ENCODE measurements at regions not wholly inside any gene's neighbourhood (a gene's known extent, or its start where the extent isn't known, plus 50 kb on each side); places are given as distances from the start of the nearest gene placed in this dataset.

GRCh38 chr13:31385540-31385939 lies 185.8 kb downstream of the B3GLCT start:
- Histone ChIP-seq H3K27ac (ENCODE audit: insufficient read depth, low read depth, low read length) (no peak overlapping the region), H3K9ac (replicated peaks; ENCODE audit: extremely low read depth, insufficient read depth, low read length) (no peak overlapping the region), H3K4me2 (ENCODE audit: insufficient read depth, low read length) (no peak overlapping the region), H3K9me1 (replicated peaks; ENCODE audit: control insufficient read depth, extremely low read depth, insufficient read depth, low read length) (no peaks in the 10 kb centered on the region), H3K9me3 (replicated peaks; ENCODE audit: control insufficient read depth, insufficient read depth, low read length) (no peaks in the 10 kb centered on the region), H3K4me3 (replicated peaks in 1 of 3; ENCODE audit: insufficient read depth in 1 of 3, low read depth in 1 of 3, low read length in 3 of 3) (no peak overlapping the region), H3K79me2 (ENCODE audit: control insufficient read depth, insufficient read depth, low read length) (no peaks in the 10 kb centered on the region), H2AFZ (ENCODE audit: low read depth, low read length) (no peak overlapping the region), H3K36me3 (ENCODE audit: control insufficient read depth in 2 of 2, extremely low read depth in 1 of 2, insufficient read depth in 2 of 2, low read length in 2 of 2) (no peaks in the 10 kb centered on the region), H3K4me1 (ENCODE audit: control insufficient read depth, extremely low read depth, insufficient read depth, low read length) (no peaks in the 10 kb centered on the region), H4K20me1 (replicated peaks; ENCODE audit: control insufficient read depth, extremely low read depth, insufficient read depth, low read length) (no peaks in the 10 kb centered on the region), H3K27me3 (ENCODE audit: control insufficient read depth in 2 of 2, insufficient read depth in 2 of 2, low read length in 2 of 2) (no peaks in the 10 kb centered on the region)
- no peak for FAIRE-seq
- CTCF ChIA-PET: interaction anchor here (0.7 kb wide), 1 partner anchor 55 kb away, joined by 4 read pairs; no protein-coding TSS in a partner anchor
- no TSS peak for BruUV-seq (replicated peaks)
- dilution Hi-C loops (cut with MboI; ENCODE audit: extremely low pct_ligation_motif_present, low sequenced_read_pairs) (no loop called here), intact Hi-C loops (cut with micrococcal nuclease) (no loop called here)
- POLR2A ChIA-PET: no interaction called here
- DNase-seq (ENCODE audit: low read depth, low spot score): no peak
- no peak for TF ChIP-seq POLR2A (IDR thresholded peaks at IDR 0.05; ENCODE audit: low read depth, low read length)
- no peak for TF ChIP-seq EZH2 (IDR thresholded peaks at IDR 0.05; ENCODE audit: borderline replicate concordance, low read depth, low read length, severe bottlenecking)
- TF ChIP-seq GATA2 (IDR thresholded peaks at IDR 0.05; ENCODE audit: insufficient read depth, insufficient read length, low read depth, low read length): no peak
- no peak for TF ChIP-seq POLR2AphosphoS5 (IDR thresholded peaks at IDR 0.05; ENCODE audit: insufficient read depth, low read depth, low read length)
- TF ChIP-seq MAX (IDR thresholded peaks at IDR 0.05; ENCODE audit: insufficient read depth, insufficient read length): no peak
- no peak for TF ChIP-seq FOS (IDR thresholded peaks at IDR 0.05; ENCODE audit: borderline replicate concordance, insufficient read depth, low read length)
- TF ChIP-seq MYC (IDR thresholded peaks at IDR 0.05; ENCODE audit: low read depth, low read length): no peak
- no peak for TF ChIP-seq CTCF (IDR thresholded peaks at IDR 0.05; ENCODE audit: extremely low read depth in 1 of 2, insufficient read depth in 1 of 2, low read depth in 1 of 2, low read length in 2 of 2)
- no peak for TF ChIP-seq JUN (IDR thresholded peaks at IDR 0.05; ENCODE audit: borderline replicate concordance, insufficient read depth, insufficient read length, low read depth)

Data from endothelial cell of umbilical vein (primary cell).